IPS DF 19.7 (cell line): ENCODE measurements at regions not wholly inside any gene's neighbourhood (a gene's known extent, or its start where the extent isn't known, plus 50 kb on each side); places are given as distances from the start of the nearest gene placed in this dataset.
"Not testable (repeated sequence)": the region's sequence is repeated elsewhere in the genome, so short reads cannot be mapped to it uniquely, and the experiment has no call there.

Experiments used
- DNase-seq: peaks from one replicate; pipeline ENCODE4 v3.0.0-alpha.2; 2013; ENCODE audit warnings: low read depth, low spot score

- DNase-seq, result no peak
These were observed 342.1 kb downstream of the TAF11L14 start for GRCh38 chr5:17976404-17976803.

- no peak for DNase-seq
These were observed 344.7 kb downstream of the TAF11L14 start for GRCh38 chr5:17978954-17979353.

- DNase-seq, result not testable (repeated sequence)
These were observed 348.4 kb downstream of the TAF11L14 start for GRCh38 chr5:17982626-17983025.

- DNase-seq, result no peak
These were observed 354.8 kb downstream of the TAF11L14 start for GRCh38 chr5:17989036-17989435.

- no peak for DNase-seq
These were observed 355.6 kb downstream of the TAF11L14 start for GRCh38 chr5:17989567-17990563.

- DNase-seq, result no peak
These were observed 357.5 kb downstream of the TAF11L14 start for GRCh38 chr5:17991775-17992174.

GRCh38 chr5:17992291-17992690 is 358.0 kb downstream of the TAF11L14 start:
- no peak for DNase-seq

- DNase-seq, result no peak
These were observed 361.7 kb downstream of the TAF11L14 start for GRCh38 chr5:17995997-17996396.

- DNase-seq, result no peak
These were observed 365.6 kb downstream of the TAF11L14 start for GRCh38 chr5:17999858-18000257.

- no peak for DNase-seq
These were observed 366.5 kb downstream of the TAF11L14 start for GRCh38 chr5:18000744-18001143.

- no peak for DNase-seq
These were observed 369.1 kb downstream of the TAF11L14 start for GRCh38 chr5:18003312-18003711.

- DNase-seq, result no peak
These were observed 369.5 kb downstream of the TAF11L14 start for GRCh38 chr5:18003784-18004183.

- not testable (repeated sequence) for DNase-seq
These were observed 372.0 kb downstream of the TAF11L14 start for GRCh38 chr5:18006235-18006634.

GRCh38 chr5:18008940-18009339 is 374.7 kb downstream of the TAF11L14 start:
- DNase-seq, result no peak

GRCh38 chr5:18010053-18010452 is 375.8 kb downstream of the TAF11L14 start:
- DNase-seq, result no peak

- DNase-seq, result no peak
These were observed 384.2 kb downstream of the TAF11L14 start for GRCh38 chr5:18018472-18018871.

- no peak for DNase-seq
These were observed 389.0 kb downstream of the TAF11L14 start for GRCh38 chr5:18023275-18023674.

- DNase-seq, result no peak
These were observed 389.7 kb downstream of the TAF11L14 start for GRCh38 chr5:18023986-18024385.

- no peak for DNase-seq
These were observed 390.3 kb downstream of the TAF11L14 start for GRCh38 chr5:18024542-18024941.

GRCh38 chr5:18027241-18027867 is 393.1 kb downstream of the TAF11L14 start:
- no peak for DNase-seq

GRCh38 chr5:18028036-18028435 is 393.8 kb downstream of the TAF11L14 start:
- no peak for DNase-seq

GRCh38 chr5:18032744-18033143 is 398.5 kb downstream of the TAF11L14 start:
- DNase-seq, result no peak

- no peak for DNase-seq
These were observed 402.3 kb downstream of the TAF11L14 start for GRCh38 chr5:18036531-18036930.
